ENCODE measurements at regions not wholly inside any gene's neighbourhood (a gene's known extent, or its start where the extent isn't known, plus 50 kb on each side); places are given as distances from the start of the nearest gene placed in this dataset.

DNA sequence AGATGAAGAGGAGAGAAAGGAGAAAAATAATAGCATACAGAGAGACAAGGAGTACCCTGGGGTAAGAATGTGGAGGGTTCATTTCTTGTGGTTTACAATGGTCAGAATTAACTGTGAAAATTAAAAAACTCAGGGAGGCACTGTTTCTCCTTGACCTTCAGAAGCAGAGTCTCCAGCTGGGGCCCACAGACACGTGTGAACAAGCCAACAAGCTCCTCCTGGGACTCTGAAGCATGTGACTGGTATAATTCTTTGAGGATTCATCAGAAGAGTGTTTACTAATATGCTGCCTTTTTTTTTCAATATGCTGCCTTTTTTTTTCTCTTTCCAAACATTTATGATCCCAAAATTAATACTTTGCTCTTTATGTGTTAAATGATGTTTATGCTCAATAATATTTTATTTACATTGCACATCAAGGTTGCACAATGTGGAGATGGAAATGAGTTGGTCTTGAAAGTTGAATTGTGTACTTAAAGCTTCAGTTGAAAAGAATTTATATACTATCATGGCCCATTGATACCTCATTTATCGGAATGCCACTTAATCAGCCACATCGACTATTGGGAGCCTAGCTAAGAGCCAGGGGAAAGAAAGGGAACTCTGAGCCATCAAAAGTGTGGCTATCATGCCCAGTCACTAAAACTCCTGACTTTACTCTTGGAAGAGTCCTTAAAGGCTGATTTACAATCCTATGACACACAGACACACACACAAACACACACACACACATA, 134.7 kb upstream of the RHOBTB1 start:
- no peak for TF ChIP-seq BHLHE40 (IDR thresholded peaks at IDR 0.05; ENCODE audit: low read depth, low read length)
- TF ChIP-seq, protein P1, sequence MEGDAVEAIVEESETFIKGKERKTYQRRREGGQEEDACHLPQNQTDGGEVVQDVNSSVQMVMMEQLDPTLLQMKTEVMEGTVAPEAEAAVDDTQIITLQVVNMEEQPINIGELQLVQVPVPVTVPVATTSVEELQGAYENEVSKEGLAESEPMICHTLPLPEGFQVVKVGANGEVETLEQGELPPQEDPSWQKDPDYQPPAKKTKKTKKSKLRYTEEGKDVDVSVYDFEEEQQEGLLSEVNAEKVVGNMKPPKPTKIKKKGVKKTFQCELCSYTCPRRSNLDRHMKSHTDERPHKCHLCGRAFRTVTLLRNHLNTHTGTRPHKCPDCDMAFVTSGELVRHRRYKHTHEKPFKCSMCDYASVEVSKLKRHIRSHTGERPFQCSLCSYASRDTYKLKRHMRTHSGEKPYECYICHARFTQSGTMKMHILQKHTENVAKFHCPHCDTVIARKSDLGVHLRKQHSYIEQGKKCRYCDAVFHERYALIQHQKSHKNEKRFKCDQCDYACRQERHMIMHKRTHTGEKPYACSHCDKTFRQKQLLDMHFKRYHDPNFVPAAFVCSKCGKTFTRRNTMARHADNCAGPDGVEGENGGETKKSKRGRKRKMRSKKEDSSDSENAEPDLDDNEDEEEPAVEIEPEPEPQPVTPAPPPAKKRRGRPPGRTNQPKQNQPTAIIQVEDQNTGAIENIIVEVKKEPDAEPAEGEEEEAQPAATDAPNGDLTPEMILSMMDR (conservative IDR thresholded peaks at IDR 0.05; ENCODE audit: low read depth, low read length): no peak
- TF ChIP-seq CEBPB (IDR thresholded peaks at IDR 0.05; ENCODE audit: low read depth, low read length): no peak
- TF ChIP-seq POLR2A (IDR thresholded peaks at IDR 0.05; ENCODE audit: low read depth, low read length): no peak
- no peak for TF ChIP-seq MXI1 (IDR thresholded peaks at IDR 0.05; ENCODE audit: borderline replicate concordance, low read depth, low read length)
- TF ChIP-seq, protein P2, sequence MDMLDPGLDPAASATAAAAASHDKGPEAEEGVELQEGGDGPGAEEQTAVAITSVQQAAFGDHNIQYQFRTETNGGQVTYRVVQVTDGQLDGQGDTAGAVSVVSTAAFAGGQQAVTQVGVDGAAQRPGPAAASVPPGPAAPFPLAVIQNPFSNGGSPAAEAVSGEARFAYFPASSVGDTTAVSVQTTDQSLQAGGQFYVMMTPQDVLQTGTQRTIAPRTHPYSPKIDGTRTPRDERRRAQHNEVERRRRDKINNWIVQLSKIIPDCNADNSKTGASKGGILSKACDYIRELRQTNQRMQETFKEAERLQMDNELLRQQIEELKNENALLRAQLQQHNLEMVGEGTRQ (IDR thresholded peaks at IDR 0.05; ENCODE audit: low read depth, low read length): no peak; the same call in 1 of the 2 replicates
- no peak for TF ChIP-seq MAZ (IDR thresholded peaks at IDR 0.05; ENCODE audit: borderline replicate concordance, low read depth, low read length)
- TF ChIP-seq RCOR1 (IDR thresholded peaks at IDR 0.05; ENCODE audit: insufficient replicate concordance, low read length): no peak
- TF ChIP-seq, protein P3, sequence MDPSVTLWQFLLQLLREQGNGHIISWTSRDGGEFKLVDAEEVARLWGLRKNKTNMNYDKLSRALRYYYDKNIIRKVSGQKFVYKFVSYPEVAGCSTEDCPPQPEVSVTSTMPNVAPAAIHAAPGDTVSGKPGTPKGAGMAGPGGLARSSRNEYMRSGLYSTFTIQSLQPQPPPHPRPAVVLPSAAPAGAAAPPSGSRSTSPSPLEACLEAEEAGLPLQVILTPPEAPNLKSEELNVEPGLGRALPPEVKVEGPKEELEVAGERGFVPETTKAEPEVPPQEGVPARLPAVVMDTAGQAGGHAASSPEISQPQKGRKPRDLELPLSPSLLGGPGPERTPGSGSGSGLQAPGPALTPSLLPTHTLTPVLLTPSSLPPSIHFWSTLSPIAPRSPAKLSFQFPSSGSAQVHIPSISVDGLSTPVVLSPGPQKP (IDR thresholded peaks at IDR 0.05; ENCODE audit: borderline replicate concordance, low read depth, low read length): no peak
- TF ChIP-seq RAD21 (IDR thresholded peaks at IDR 0.05; ENCODE audit: low read length): no peak
- no peak for TF ChIP-seq MAFK (IDR thresholded peaks at IDR 0.05; ENCODE audit: low read depth, low read length)
- TF ChIP-seq SMC3 (IDR thresholded peaks at IDR 0.05; ENCODE audit: low read depth, low read length): no peak
